ENCODE measurements at regions not wholly inside any gene's neighbourhood (a gene's known extent, or its start where the extent isn't known, plus 50 kb on each side); places are given as distances from the start of the nearest gene placed in this dataset.

GRCh38 chr15:56786966-56787365 lies 53.7 kb upstream of the ZNF280D start:
- Histone ChIP-seq H3K79me2 (ENCODE audit: insufficient read depth, low read length) (no peaks in the 10 kb centered on the region), H3K4me1 (ENCODE audit: insufficient read depth, low read length) (0 out of 2 replicates have a peak, but pooled peaks cover 10% of the 10 kb centered on the region), H3K36me3 (replicated peaks in 1 of 2; ENCODE audit: control insufficient read depth in 1 of 2, insufficient read depth in 2 of 2, low read length in 2 of 2) (no peaks in the 10 kb centered on the region), H4K20me1 (ENCODE audit: insufficient read depth, low read length) (no peaks in the 10 kb centered on the region), H3K4me3 (replicated peaks in 1 of 3; ENCODE audit: insufficient read depth in 1 of 3, low read depth in 2 of 3, low read length in 3 of 3) (no peak overlapping the region), H3K27me3 (ENCODE audit: control insufficient read depth in 1 of 2, insufficient read depth in 2 of 2, low read length in 2 of 2) (no peaks in the 10 kb centered on the region), H3K9ac (ENCODE audit: insufficient read depth, low read depth, low read length) (no peak overlapping the region), H3K27ac (ENCODE audit: extremely low read length, insufficient read depth, low read length) (no peak overlapping the region), H3K9me3 (ENCODE audit: low read length) (no peaks in the 10 kb centered on the region), H3K4me2 (ENCODE audit: low read depth, low read length) (no peak overlapping the region), H2AFZ (ENCODE audit: low read length) (no peak overlapping the region)
- ChIA-PET CTCF (ENCODE audit: low intra/inter-chr PET ratio, low total read pairs) (no interaction called here), POLR2A (no interaction called here)
- DNase-seq (ENCODE audit: low spot score) = no peak
- FAIRE-seq = no peak
- intact Hi-C loops (cut with micrococcal nuclease; ENCODE audit: unreplicated experiment) (no loop called here), in situ Hi-C loops (cut with HindIII; ENCODE audit: extremely low pct_ligation_motif_present, low pct_unique_long_range_greater_than_20kb) (no loop called here)
- no peak for ATAC-seq
- 48% methylated on average over 5 of the region's 5 CpGs for WGBS (ENCODE audit: low lambda C conversion rate)
- TF ChIP-seq GABPB1 (CRISPR knock-in tag; IDR thresholded peaks at IDR 0.05) (no peak), MIER2 (CRISPR knock-in tag; IDR thresholded peaks at IDR 0.05) (no peak), GMEB1 (CRISPR knock-in tag; IDR thresholded peaks at IDR 0.05; ENCODE audit: borderline replicate concordance) (no peak), ZBTB21 (CRISPR knock-in tag; IDR thresholded peaks at IDR 0.05) (no peak), ZNF841 (CRISPR knock-in tag; IDR thresholded peaks at IDR 0.05; ENCODE audit: borderline replicate concordance) (no peak), ZNF747 (CRISPR knock-in tag; IDR thresholded peaks at IDR 0.05; ENCODE audit: borderline replicate concordance) (no peak), JDP2 (CRISPR knock-in tag; IDR thresholded peaks at IDR 0.05; ENCODE audit: borderline replicate concordance) (no peak), MEIS2 (CRISPR knock-in tag; IDR thresholded peaks at IDR 0.05) (no peak), PRMT3 (CRISPR knock-in tag; IDR thresholded peaks at IDR 0.05; ENCODE audit: borderline replicate concordance, low read depth) (no peak), TFE3 (CRISPR knock-in tag; IDR thresholded peaks at IDR 0.05) (no peak)
- BruUV-seq (replicated peaks) = no TSS peak
